Activated gamma-delta T cell treated with Interleukin-2 at 50 U/mL for 16 hours (primary cell): ENCODE measurements at regions not wholly inside any gene's neighbourhood (a gene's known extent, or its start where the extent isn't known, plus 50 kb on each side); places are given as distances from the start of the nearest gene placed in this dataset.

Experiments
- DNase-seq: peaks from one replicate; pipeline ENCODE4 v3.0.0-alpha.2; 2020

GRCh38 chr4:81523672-81524327, 52.1 kb upstream of the RASGEF1B start:
- DNase-seq: no peak

DNA sequence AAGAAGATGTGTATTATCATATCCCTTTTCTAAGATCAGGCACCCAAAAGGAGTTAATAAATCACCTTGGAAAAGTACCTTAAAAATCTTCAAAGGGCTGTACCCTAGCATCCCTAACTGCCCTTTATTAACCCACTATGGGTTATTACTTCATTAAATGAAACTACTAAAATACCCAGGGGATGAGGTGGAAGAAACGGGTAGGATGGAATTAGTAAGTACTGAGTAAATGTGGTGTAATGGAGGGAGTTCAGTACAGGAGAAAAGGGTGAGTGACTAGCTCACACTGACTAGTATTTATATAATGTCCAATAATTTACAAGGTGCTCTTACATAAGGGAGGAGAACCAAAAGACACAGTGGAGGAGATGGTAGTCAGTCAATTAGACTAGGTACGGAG, 51.0 kb upstream of the RASGEF1B start:
- no peak for DNase-seq

GRCh38 chr4:81521708-81522107, 50.0 kb upstream of the RASGEF1B start:
- no peak for DNase-seq
